ENCODE measurements at regions not wholly inside any gene's neighbourhood (a gene's known extent, or its start where the extent isn't known, plus 50 kb on each side); places are given as distances from the start of the nearest gene placed in this dataset.

DNA sequence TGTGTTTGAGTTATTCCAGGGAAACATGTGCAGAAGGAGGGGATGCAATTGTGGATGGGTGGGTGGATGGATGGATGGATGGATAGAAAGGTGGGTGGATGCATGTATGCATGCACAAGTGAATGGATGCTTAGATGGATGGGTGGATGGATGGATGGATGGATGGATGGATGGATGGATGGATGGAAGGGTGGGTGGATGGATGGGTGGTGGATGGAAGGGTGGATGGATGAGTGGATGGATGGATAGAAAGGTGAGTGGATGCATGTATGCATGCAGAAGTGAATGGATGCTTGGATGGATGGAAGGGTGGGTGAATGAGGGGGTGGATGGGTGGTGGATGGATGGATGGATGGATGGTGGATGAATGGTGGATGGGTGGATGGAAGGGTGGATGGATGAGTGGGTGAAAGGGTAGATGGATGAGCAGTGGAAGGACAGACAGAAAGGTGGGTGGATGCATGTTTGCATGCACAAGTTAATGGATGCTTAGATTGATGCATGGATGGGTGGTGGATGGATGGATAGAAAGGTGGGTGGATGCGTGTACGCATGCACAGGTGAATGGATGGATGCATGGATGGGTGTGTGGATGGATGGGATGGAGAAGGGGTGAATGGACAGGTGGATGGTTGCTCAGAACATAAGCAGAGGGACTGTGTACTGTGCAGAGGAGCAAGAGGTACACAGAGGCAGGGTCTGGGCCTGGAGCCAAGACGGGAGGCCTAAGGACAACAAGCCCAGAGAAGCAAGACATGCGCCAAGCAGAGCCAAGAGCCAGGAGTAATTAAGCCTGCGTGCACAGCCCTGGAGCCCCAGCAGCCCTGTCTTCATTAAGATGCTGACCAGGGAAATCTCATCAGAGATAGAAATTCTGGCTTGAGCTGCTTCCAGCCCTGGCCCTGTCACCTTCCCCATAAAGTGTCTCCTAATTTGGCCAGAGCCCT lies 84.6 kb upstream of the PPP1R26 start:
- TF ChIP-seq, protein P1, sequence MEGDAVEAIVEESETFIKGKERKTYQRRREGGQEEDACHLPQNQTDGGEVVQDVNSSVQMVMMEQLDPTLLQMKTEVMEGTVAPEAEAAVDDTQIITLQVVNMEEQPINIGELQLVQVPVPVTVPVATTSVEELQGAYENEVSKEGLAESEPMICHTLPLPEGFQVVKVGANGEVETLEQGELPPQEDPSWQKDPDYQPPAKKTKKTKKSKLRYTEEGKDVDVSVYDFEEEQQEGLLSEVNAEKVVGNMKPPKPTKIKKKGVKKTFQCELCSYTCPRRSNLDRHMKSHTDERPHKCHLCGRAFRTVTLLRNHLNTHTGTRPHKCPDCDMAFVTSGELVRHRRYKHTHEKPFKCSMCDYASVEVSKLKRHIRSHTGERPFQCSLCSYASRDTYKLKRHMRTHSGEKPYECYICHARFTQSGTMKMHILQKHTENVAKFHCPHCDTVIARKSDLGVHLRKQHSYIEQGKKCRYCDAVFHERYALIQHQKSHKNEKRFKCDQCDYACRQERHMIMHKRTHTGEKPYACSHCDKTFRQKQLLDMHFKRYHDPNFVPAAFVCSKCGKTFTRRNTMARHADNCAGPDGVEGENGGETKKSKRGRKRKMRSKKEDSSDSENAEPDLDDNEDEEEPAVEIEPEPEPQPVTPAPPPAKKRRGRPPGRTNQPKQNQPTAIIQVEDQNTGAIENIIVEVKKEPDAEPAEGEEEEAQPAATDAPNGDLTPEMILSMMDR (IDR thresholded peaks at IDR 0.05): no peak
- TF ChIP-seq EZH2 (IDR thresholded peaks at IDR 0.05; ENCODE audit: borderline replicate concordance, insufficient read depth, low read depth, low read length, poor library complexity, severe bottlenecking): no peak
